ENCODE measurements at regions not wholly inside any gene's neighbourhood (a gene's known extent, or its start where the extent isn't known, plus 50 kb on each side); places are given as distances from the start of the nearest gene placed in this dataset.
"Not testable (repeated sequence)": the region's sequence is repeated elsewhere in the genome, so short reads cannot be mapped to it uniquely, and the experiment has no call there.

GRCh38 chr1:112146201-112146715, 156.8 kb upstream of the KCND3 start:
- no peaks in the 10 kb centered on the region for H3K27me3 ChIP-seq (ENCODE audit: control insufficient read depth in 1 of 2, insufficient read depth in 2 of 2, low read length in 2 of 2)
- no peaks in the 10 kb centered on the region for H3K9me3 ChIP-seq (ENCODE audit: low read length)
- no peak overlapping the region for H3K27ac ChIP-seq (ENCODE audit: low read depth, low read length)
- no peak overlapping the region for H3K4me3 ChIP-seq (ENCODE audit: low read depth in 1 of 2, low read length in 2 of 2)
- H3K4me1 ChIP-seq (ENCODE audit: insufficient read depth, low read length), result no peaks in the 10 kb centered on the region
- H3K9ac ChIP-seq (ENCODE audit: low read length), result no peak overlapping the region
- no peaks in the 10 kb centered on the region for H3K36me3 ChIP-seq (ENCODE audit: insufficient read depth, low read length)

GRCh38 chr1:112160214-112160613, 170.7 kb upstream of the KCND3 start:
- H3K9me3 ChIP-seq (ENCODE audit: low read length); H3K4me3 ChIP-seq (ENCODE audit: low read depth in 1 of 2, low read length in 2 of 2); H3K27me3 ChIP-seq (ENCODE audit: control insufficient read depth in 1 of 2, insufficient read depth in 2 of 2, low read length in 2 of 2); H3K4me1 ChIP-seq (ENCODE audit: insufficient read depth, low read length); H3K27ac ChIP-seq (ENCODE audit: low read depth, low read length); H3K9ac ChIP-seq (ENCODE audit: low read length); H3K36me3 ChIP-seq (ENCODE audit: insufficient read depth, low read length): not testable (repeated sequence)

DNA sequence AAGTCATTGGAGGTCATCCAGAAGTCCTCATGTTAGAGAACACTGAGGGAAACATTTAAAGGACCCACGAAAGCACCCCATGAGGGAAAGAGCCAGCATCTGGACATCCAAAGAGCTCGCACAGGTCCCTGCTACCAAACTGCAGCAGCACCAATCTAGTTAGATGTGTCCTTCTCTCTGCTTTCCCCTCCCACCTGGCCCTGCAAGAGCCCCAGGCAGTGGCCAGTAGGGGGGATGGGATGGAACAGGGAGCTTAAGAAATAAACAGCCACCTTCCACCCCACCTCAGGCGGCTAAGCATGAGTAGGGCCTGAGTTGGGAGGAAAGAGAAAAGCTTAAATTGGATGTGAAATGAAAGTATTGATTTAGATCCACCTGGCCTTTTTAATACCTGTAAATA, 175.9 kb upstream of the KCND3 start:
- Histone ChIP-seq H3K36me3 (ENCODE audit: insufficient read depth, low read length) (no peaks in the 10 kb centered on the region), H3K9me3 (ENCODE audit: low read length) (no peaks in the 10 kb centered on the region), H3K9ac (ENCODE audit: low read length) (no peak overlapping the region), H3K27ac (ENCODE audit: low read depth, low read length) (no peak overlapping the region), H3K4me3 (ENCODE audit: low read depth in 1 of 2, low read length in 2 of 2) (no peak overlapping the region), H3K27me3 (ENCODE audit: control insufficient read depth in 1 of 2, insufficient read depth in 2 of 2, low read length in 2 of 2) (no peaks in the 10 kb centered on the region), H3K4me1 (ENCODE audit: insufficient read depth, low read length) (no peaks in the 10 kb centered on the region)

DNA sequence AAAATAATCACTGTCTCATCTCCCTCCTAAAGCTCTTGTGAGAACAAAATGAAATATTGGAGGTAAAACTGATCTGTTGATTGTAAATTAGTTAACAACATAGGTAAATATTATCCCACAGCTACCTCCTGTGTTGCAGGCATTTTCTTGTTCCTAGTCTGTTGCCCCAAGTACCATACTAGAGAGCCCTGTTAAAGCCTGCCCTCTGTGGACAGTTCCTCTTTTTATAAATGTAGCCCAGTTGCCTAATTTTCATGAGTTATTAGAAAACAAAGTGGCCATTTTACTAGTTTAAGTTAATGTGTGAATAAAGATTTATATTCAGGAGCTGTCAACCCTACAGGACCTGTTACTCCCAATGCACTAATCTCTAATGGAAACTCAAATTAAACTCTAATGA, 180.0 kb upstream of the KCND3 start:
- no peak overlapping the region for H3K9ac ChIP-seq (ENCODE audit: low read length)
- no peak overlapping the region for H3K27ac ChIP-seq (ENCODE audit: low read depth, low read length)
- no peaks in the 10 kb centered on the region for H3K4me1 ChIP-seq (ENCODE audit: insufficient read depth, low read length)
- H3K36me3 ChIP-seq (ENCODE audit: insufficient read depth, low read length), result no peaks in the 10 kb centered on the region
- H3K27me3 ChIP-seq (ENCODE audit: control insufficient read depth in 1 of 2, insufficient read depth in 2 of 2, low read length in 2 of 2), result no peaks in the 10 kb centered on the region
- H3K4me3 ChIP-seq (ENCODE audit: low read depth in 1 of 2, low read length in 2 of 2), result no peak overlapping the region
- no peaks in the 10 kb centered on the region for H3K9me3 ChIP-seq (ENCODE audit: low read length)

DNA sequence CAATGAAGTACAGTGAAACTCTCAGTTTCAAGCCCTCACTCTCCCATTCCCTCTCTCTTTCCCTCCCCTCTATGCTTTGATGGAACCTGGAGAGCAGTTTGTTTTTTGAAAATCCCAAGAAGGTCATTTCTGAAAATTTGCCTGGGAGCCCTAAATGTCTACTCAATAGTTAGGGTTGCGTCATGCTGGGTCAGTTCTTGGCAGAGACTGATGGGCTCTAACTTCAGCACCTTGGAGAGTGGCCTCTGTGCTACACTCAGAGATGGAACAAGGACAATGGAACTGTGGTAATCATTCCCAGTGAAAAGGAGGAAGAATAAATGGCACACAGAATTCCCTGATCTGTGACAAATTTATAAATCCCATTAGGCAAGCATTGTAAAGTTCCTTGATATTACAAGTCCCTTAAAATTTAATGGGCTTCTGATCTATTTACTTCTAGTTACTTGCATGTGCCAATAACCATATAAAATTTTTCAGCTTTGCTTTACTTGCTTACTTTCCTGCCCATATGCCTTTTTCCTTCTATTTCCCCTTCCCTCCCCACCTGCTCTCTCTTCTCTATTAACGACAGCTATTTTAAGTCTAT, 182.9 kb upstream of the KCND3 start:
- Histone ChIP-seq H3K27me3 (ENCODE audit: control insufficient read depth in 1 of 2, insufficient read depth in 2 of 2, low read length in 2 of 2) (no peaks in the 10 kb centered on the region), H3K4me3 (ENCODE audit: low read depth in 1 of 2, low read length in 2 of 2) (no peak overlapping the region), H3K9ac (ENCODE audit: low read length) (no peak overlapping the region), H3K27ac (ENCODE audit: low read depth, low read length) (no peak overlapping the region), H3K36me3 (ENCODE audit: insufficient read depth, low read length) (no peaks in the 10 kb centered on the region), H3K9me3 (ENCODE audit: low read length) (no peaks in the 10 kb centered on the region), H3K4me1 (ENCODE audit: insufficient read depth, low read length) (no peaks in the 10 kb centered on the region)

GRCh38 chr1:112177314-112177713, 187.8 kb upstream of the KCND3 start:
- no peaks in the 10 kb centered on the region for H3K27me3 ChIP-seq (ENCODE audit: control insufficient read depth in 1 of 2, insufficient read depth in 2 of 2, low read length in 2 of 2)
- H3K9me3 ChIP-seq (ENCODE audit: low read length), result no peaks in the 10 kb centered on the region
- no peak overlapping the region for H3K4me3 ChIP-seq (ENCODE audit: low read depth in 1 of 2, low read length in 2 of 2)
- no peak overlapping the region for H3K9ac ChIP-seq (ENCODE audit: low read length)
- H3K27ac ChIP-seq (ENCODE audit: low read depth, low read length), result no peak overlapping the region
- no peaks in the 10 kb centered on the region for H3K4me1 ChIP-seq (ENCODE audit: insufficient read depth, low read length)
- no peaks in the 10 kb centered on the region for H3K36me3 ChIP-seq (ENCODE audit: insufficient read depth, low read length)

- Histone ChIP-seq H3K4me1 (ENCODE audit: insufficient read depth, low read length) (no peaks in the 10 kb centered on the region), H3K27me3 (ENCODE audit: control insufficient read depth in 1 of 2, insufficient read depth in 2 of 2, low read length in 2 of 2) (no peaks in the 10 kb centered on the region), H3K27ac (ENCODE audit: low read depth, low read length) (no peak overlapping the region), H3K4me3 (ENCODE audit: low read depth in 1 of 2, low read length in 2 of 2) (no peak overlapping the region), H3K9ac (ENCODE audit: low read length) (no peak overlapping the region), H3K9me3 (ENCODE audit: low read length) (no peaks in the 10 kb centered on the region), H3K36me3 (ENCODE audit: insufficient read depth, low read length) (no peaks in the 10 kb centered on the region)
Observed at GRCh38 chr1:112188611-112189010, 199.1 kb upstream of the KCND3 start.

- no peaks in the 10 kb centered on the region for H3K36me3 ChIP-seq (ENCODE audit: insufficient read depth, low read length)
- no peaks in the 10 kb centered on the region for H3K9me3 ChIP-seq (ENCODE audit: low read length)
- H3K27ac ChIP-seq (ENCODE audit: low read depth, low read length), result no peak overlapping the region
- H3K4me1 ChIP-seq (ENCODE audit: insufficient read depth, low read length), result no peaks in the 10 kb centered on the region
- no peaks in the 10 kb centered on the region for H3K27me3 ChIP-seq (ENCODE audit: control insufficient read depth in 1 of 2, insufficient read depth in 2 of 2, low read length in 2 of 2)
- no peak overlapping the region for H3K9ac ChIP-seq (ENCODE audit: low read length)
- no peak overlapping the region for H3K4me3 ChIP-seq (ENCODE audit: low read depth in 1 of 2, low read length in 2 of 2)
Observed at GRCh38 chr1:112196008-112196588, 199.9 kb upstream of the CTTNBP2NL start.

GRCh38 chr1:112196731-112197130, 199.3 kb upstream of the CTTNBP2NL start:
- no peak overlapping the region for H3K9ac ChIP-seq (ENCODE audit: low read length)
- no peak overlapping the region for H3K27ac ChIP-seq (ENCODE audit: low read depth, low read length)
- no peaks in the 10 kb centered on the region for H3K9me3 ChIP-seq (ENCODE audit: low read length)
- H3K4me3 ChIP-seq (ENCODE audit: low read depth in 1 of 2, low read length in 2 of 2), result no peak overlapping the region
- no peaks in the 10 kb centered on the region for H3K27me3 ChIP-seq (ENCODE audit: control insufficient read depth in 1 of 2, insufficient read depth in 2 of 2, low read length in 2 of 2)
- no peaks in the 10 kb centered on the region for H3K36me3 ChIP-seq (ENCODE audit: insufficient read depth, low read length)
- no peaks in the 10 kb centered on the region for H3K4me1 ChIP-seq (ENCODE audit: insufficient read depth, low read length)

DNA sequence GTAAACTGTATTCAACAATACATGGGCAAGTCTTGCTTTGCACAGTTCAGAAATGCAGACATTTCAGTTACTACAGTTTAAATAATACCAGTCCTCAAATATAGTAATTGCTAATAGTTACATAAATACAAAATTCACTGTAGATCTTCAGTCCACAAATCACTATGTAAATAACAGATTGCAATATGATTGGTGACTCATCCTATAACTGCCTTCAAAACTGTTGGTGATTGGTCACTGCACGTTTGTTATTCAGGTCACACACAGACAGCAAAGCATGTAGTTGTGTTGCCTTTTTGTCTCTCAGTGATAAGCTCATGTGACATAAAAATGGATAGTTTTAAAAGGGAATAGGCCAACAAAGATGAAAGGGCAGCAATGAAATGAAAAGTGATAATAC, 186.5 kb upstream of the CTTNBP2NL start:
- no peaks in the 10 kb centered on the region for H3K27me3 ChIP-seq (ENCODE audit: control insufficient read depth in 1 of 2, insufficient read depth in 2 of 2, low read length in 2 of 2)
- H3K36me3 ChIP-seq (ENCODE audit: insufficient read depth, low read length), result no peaks in the 10 kb centered on the region
- H3K27ac ChIP-seq (ENCODE audit: low read depth, low read length), result no peak overlapping the region
- H3K9me3 ChIP-seq (ENCODE audit: low read length), result no peaks in the 10 kb centered on the region
- H3K9ac ChIP-seq (ENCODE audit: low read length), result no peak overlapping the region
- no peaks in the 10 kb centered on the region for H3K4me1 ChIP-seq (ENCODE audit: insufficient read depth, low read length)
- H3K4me3 ChIP-seq (ENCODE audit: low read depth in 1 of 2, low read length in 2 of 2), result no peak overlapping the region

- Histone ChIP-seq H3K36me3 (ENCODE audit: insufficient read depth, low read length) (no peaks in the 10 kb centered on the region), H3K27ac (ENCODE audit: low read depth, low read length) (no peak overlapping the region), H3K4me3 (ENCODE audit: low read depth in 1 of 2, low read length in 2 of 2) (no peak overlapping the region), H3K9me3 (ENCODE audit: low read length) (no peaks in the 10 kb centered on the region), H3K4me1 (ENCODE audit: insufficient read depth, low read length) (no peaks in the 10 kb centered on the region), H3K27me3 (ENCODE audit: control insufficient read depth in 1 of 2, insufficient read depth in 2 of 2, low read length in 2 of 2) (no peaks in the 10 kb centered on the region), H3K9ac (ENCODE audit: low read length) (no peak overlapping the region)
Observed at GRCh38 chr1:112219267-112219666, 176.7 kb upstream of the CTTNBP2NL start.

GRCh38 chr1:112230232-112230631, 165.8 kb upstream of the CTTNBP2NL start:
- no peak overlapping the region for H3K4me3 ChIP-seq (ENCODE audit: low read depth in 1 of 2, low read length in 2 of 2)
- H3K27me3 ChIP-seq (ENCODE audit: control insufficient read depth in 1 of 2, insufficient read depth in 2 of 2, low read length in 2 of 2), result no peaks in the 10 kb centered on the region
- H3K36me3 ChIP-seq (ENCODE audit: insufficient read depth, low read length), result no peaks in the 10 kb centered on the region
- H3K9ac ChIP-seq (ENCODE audit: low read length), result no peak overlapping the region
- no peaks in the 10 kb centered on the region for H3K9me3 ChIP-seq (ENCODE audit: low read length)
- H3K27ac ChIP-seq (ENCODE audit: low read depth, low read length), result no peak overlapping the region
- no peaks in the 10 kb centered on the region for H3K4me1 ChIP-seq (ENCODE audit: insufficient read depth, low read length)

All from muscle layer of colon (tissue), 2 donors.